Nucleus accumbens (tissue), 56 donors: ENCODE measurements at regions not wholly inside any gene's neighbourhood (a gene's known extent, or its start where the extent isn't known, plus 50 kb on each side); places are given as distances from the start of the nearest gene placed in this dataset.
"Not testable (repeated sequence)": the region's sequence is repeated elsewhere in the genome, so short reads cannot be mapped to it uniquely, and the experiment has no call there.

Experiments used
- DNase-seq, 56 donors: peaks; one replicate each; lab custom pipeline; 2025; lab: John Stamatoyannopoulos, UW

- peak in 1 of 56 donors; percentile 19 for DNase-seq
Measured at GRCh38 chr16:21513812-21514473, 85.4 kb upstream of the METTL9 start.

- not testable (repeated sequence) for DNase-seq
Measured at GRCh38 chr16:21514474-21514840, 84.9 kb upstream of the METTL9 start.

- DNase-seq, result not testable (repeated sequence)
Measured at GRCh38 chr16:21516705-21517040, 82.7 kb upstream of the METTL9 start.

GRCh38 chr16:21517263-21517662 is 82.1 kb upstream of the METTL9 start:
- not testable (repeated sequence) for DNase-seq

- peak in 10 of 56 donors; percentile 16 to 75 (median 48) for DNase-seq
Measured at GRCh38 chr16:21519361-21520133, 79.8 kb upstream of the METTL9 start.

- peak; percentile 78 to 100 (median 98) for DNase-seq
Measured at GRCh38 chr16:21520134-21521047, 79.0 kb upstream of the METTL9 start.

GRCh38 chr16:21521048-21521389 is 78.4 kb upstream of the METTL9 start:
- peak in 3 of 56 donors; percentile 54 to 70 (median 56) for DNase-seq

GRCh38 chr16:21521390-21522143 is 77.8 kb upstream of the METTL9 start:
- peak in 38 of 56 donors; percentile 17 to 72 (median 46) for DNase-seq

- not testable (repeated sequence) for DNase-seq
Measured at GRCh38 chr16:21522846-21523245, 76.5 kb upstream of the METTL9 start.

GRCh38 chr16:21523411-21524067 is 75.8 kb upstream of the METTL9 start:
- DNase-seq, result peak in 14 of 56 donors; percentile 17 to 41 (median 26)

- no peak for DNase-seq
Measured at GRCh38 chr16:21524068-21524751, 75.2 kb upstream of the METTL9 start.

- not testable (repeated sequence) for DNase-seq
Measured at GRCh38 chr16:21524752-21525028, 74.7 kb upstream of the METTL9 start.

GRCh38 chr16:21525029-21525895 is 74.1 kb upstream of the METTL9 start:
- not testable (repeated sequence) for DNase-seq

- not testable (repeated sequence) for DNase-seq
Measured at GRCh38 chr16:21525956-21526922, 73.1 kb upstream of the METTL9 start.

GRCh38 chr16:21526923-21527807 is 72.2 kb upstream of the METTL9 start:
- DNase-seq, result no peak

GRCh38 chr16:21529060-21529658 is 70.2 kb upstream of the METTL9 start:
- DNase-seq, result not testable (repeated sequence)
